ENCODE measurements at regions not wholly inside any gene's neighbourhood (a gene's known extent, or its start where the extent isn't known, plus 50 kb on each side); places are given as distances from the start of the nearest gene placed in this dataset.

GRCh38 chr6:25062070-25062811 lies 126.5 kb upstream of the RIPOR2 start:
- TF ChIP-seq, protein P1, sequence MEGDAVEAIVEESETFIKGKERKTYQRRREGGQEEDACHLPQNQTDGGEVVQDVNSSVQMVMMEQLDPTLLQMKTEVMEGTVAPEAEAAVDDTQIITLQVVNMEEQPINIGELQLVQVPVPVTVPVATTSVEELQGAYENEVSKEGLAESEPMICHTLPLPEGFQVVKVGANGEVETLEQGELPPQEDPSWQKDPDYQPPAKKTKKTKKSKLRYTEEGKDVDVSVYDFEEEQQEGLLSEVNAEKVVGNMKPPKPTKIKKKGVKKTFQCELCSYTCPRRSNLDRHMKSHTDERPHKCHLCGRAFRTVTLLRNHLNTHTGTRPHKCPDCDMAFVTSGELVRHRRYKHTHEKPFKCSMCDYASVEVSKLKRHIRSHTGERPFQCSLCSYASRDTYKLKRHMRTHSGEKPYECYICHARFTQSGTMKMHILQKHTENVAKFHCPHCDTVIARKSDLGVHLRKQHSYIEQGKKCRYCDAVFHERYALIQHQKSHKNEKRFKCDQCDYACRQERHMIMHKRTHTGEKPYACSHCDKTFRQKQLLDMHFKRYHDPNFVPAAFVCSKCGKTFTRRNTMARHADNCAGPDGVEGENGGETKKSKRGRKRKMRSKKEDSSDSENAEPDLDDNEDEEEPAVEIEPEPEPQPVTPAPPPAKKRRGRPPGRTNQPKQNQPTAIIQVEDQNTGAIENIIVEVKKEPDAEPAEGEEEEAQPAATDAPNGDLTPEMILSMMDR (IDR thresholded peaks at IDR 0.05; ENCODE audit: low read depth, low read length, poor library complexity, severe bottlenecking): no peak
- no peak for TF ChIP-seq EZH2phosphoT487 (IDR thresholded peaks at IDR 0.05; ENCODE audit: borderline replicate concordance, low read length)

Measured in DOHH2 (cell line).